Memory B cell (primary cell): ENCODE measurements at regions not wholly inside any gene's neighbourhood (a gene's known extent, or its start where the extent isn't known, plus 50 kb on each side); places are given as distances from the start of the nearest gene placed in this dataset.
"Not testable (repeated sequence)": the region's sequence is repeated elsewhere in the genome, so short reads cannot be mapped to it uniquely, and the experiment has no call there.

ENCODE experiments used
- ATAC-seq: fragments of 150-1000 bp; cut with Tn5 transposase; 2 replicates; pipeline ENCODE4 v1.10.0; 2021; ENCODE audit warnings: low read depth, mild to moderate bottlenecking, moderate library complexity
- DNase-seq, 2 donors: peaks; one replicate each; pipeline ENCODE4 v3.0.0; 2022; ENCODE audit warnings: low spot score in 2 of 2
- H3K27ac Mint-ChIP-seq: one replicate; pipeline ENCODE4 v1.8.0; 2022; ENCODE audit warnings: mild to moderate bottlenecking, moderate library complexity, mixed read lengths
- H3K27me3 Mint-ChIP-seq: one replicate; pipeline ENCODE4 v1.8.0; 2022; ENCODE audit warnings: mixed read lengths
- H3K36me3 Mint-ChIP-seq: one replicate; pipeline ENCODE4 v1.8.0; 2022; ENCODE audit warnings: mild to moderate bottlenecking, mixed read lengths
- H3K4me1 Mint-ChIP-seq: one replicate; pipeline ENCODE4 v1.8.0; 2022; ENCODE audit warnings: mixed read lengths
- H3K4me3 Mint-ChIP-seq: one replicate; pipeline ENCODE4 v1.8.0; 2022; ENCODE audit warnings: mild to moderate bottlenecking, moderate library complexity, mixed read lengths
- H3K9me3 Mint-ChIP-seq: one replicate; pipeline ENCODE4 v1.8.0; 2022; ENCODE audit warnings: mixed read lengths

GRCh38 chr6:144369696-144370095, 84.6 kb downstream of the UTRN start:
- not testable (repeated sequence) for H3K27me3 Mint-ChIP-seq, DNase-seq, H3K27ac Mint-ChIP-seq, ATAC-seq, H3K9me3 Mint-ChIP-seq, H3K4me3 Mint-ChIP-seq
- Mint-ChIP-seq H3K36me3 (peaks cover 22% of the 10 kb centered on the region), H3K4me1 (peaks cover 29% of the 10 kb centered on the region)

GRCh38 chr6:144372116-144372515, 87.0 kb downstream of the UTRN start:
- Mint-ChIP-seq H3K36me3 (peaks cover 22% of the 10 kb centered on the region), H3K4me1 (peaks cover 15% of the 10 kb centered on the region), H3K27ac (peak overlapping the region; percentile 43), H3K4me3 (no peak overlapping the region), H3K9me3 (no peaks in the 10 kb centered on the region), H3K27me3 (no peaks in the 10 kb centered on the region)
- no peak for DNase-seq
- no peak for ATAC-seq

- DNase-seq (no peak), ATAC-seq (no peak)
- peaks cover 22% of the 10 kb centered on the region for H3K36me3 Mint-ChIP-seq
- no peak overlapping the region for H3K27ac Mint-ChIP-seq
- peaks cover 17% of the 10 kb centered on the region for H3K4me1 Mint-ChIP-seq
- H3K4me3 Mint-ChIP-seq, result no peak overlapping the region
- H3K27me3 Mint-ChIP-seq, result no peaks in the 10 kb centered on the region
- H3K9me3 Mint-ChIP-seq, result no peaks in the 10 kb centered on the region
Observed at GRCh38 chr6:144372611-144373594, 87.8 kb downstream of the UTRN start.

GRCh38 chr6:144374525-144374924, 89.4 kb downstream of the UTRN start:
- not testable (repeated sequence) for ATAC-seq, H3K27ac Mint-ChIP-seq, H3K27me3 Mint-ChIP-seq, H3K4me3 Mint-ChIP-seq, H3K9me3 Mint-ChIP-seq, DNase-seq
- peaks cover 26% of the 10 kb centered on the region for H3K36me3 Mint-ChIP-seq
- peaks cover 29% of the 10 kb centered on the region for H3K4me1 Mint-ChIP-seq

GRCh38 chr6:144377586-144378210, 92.6 kb downstream of the UTRN start:
- DNase-seq, result no peak
- no peak overlapping the region for H3K4me3 Mint-ChIP-seq
- H3K9me3 Mint-ChIP-seq, result peaks cover 6% of the 10 kb centered on the region
- H3K27me3 Mint-ChIP-seq, result no peaks in the 10 kb centered on the region
- no peak overlapping the region for H3K27ac Mint-ChIP-seq
- no peak for ATAC-seq
- H3K36me3 Mint-ChIP-seq, result peaks cover 25% of the 10 kb centered on the region
- H3K4me1 Mint-ChIP-seq, result peaks cover 25% of the 10 kb centered on the region

- ATAC-seq, result no peak
- peaks cover 22% of the 10 kb centered on the region for H3K4me1 Mint-ChIP-seq
- H3K27ac Mint-ChIP-seq, result peak overlapping the region; percentile 31
- no peaks in the 10 kb centered on the region for H3K27me3 Mint-ChIP-seq
- no peak overlapping the region for H3K4me3 Mint-ChIP-seq
- peaks cover 6% of the 10 kb centered on the region for H3K9me3 Mint-ChIP-seq
- DNase-seq, result no peak
- peaks cover 21% of the 10 kb centered on the region for H3K36me3 Mint-ChIP-seq
Observed at GRCh38 chr6:144378437-144378836, 93.3 kb downstream of the UTRN start.

GRCh38 chr6:144379356-144379755, 94.2 kb downstream of the UTRN start:
- Mint-ChIP-seq H3K36me3 (peaks cover 24% of the 10 kb centered on the region), H3K27ac (no peak overlapping the region), H3K4me1 (peaks cover 23% of the 10 kb centered on the region), H3K27me3 (no peaks in the 10 kb centered on the region), H3K4me3 (no peak overlapping the region), H3K9me3 (peaks cover 6% of the 10 kb centered on the region)
- peak; percentile 59 for ATAC-seq
- no peak for DNase-seq

- Mint-ChIP-seq H3K36me3 (peaks cover 24% of the 10 kb centered on the region), H3K4me1 (peaks cover 29% of the 10 kb centered on the region)
- H3K9me3 Mint-ChIP-seq, H3K4me3 Mint-ChIP-seq, DNase-seq, H3K27ac Mint-ChIP-seq, H3K27me3 Mint-ChIP-seq, ATAC-seq: not testable (repeated sequence)
Observed at GRCh38 chr6:144381499-144381898, 96.4 kb downstream of the UTRN start.

- peaks cover 26% of the 10 kb centered on the region for H3K4me1 Mint-ChIP-seq
- DNase-seq, result no peak
- no peak overlapping the region for H3K4me3 Mint-ChIP-seq
Observed at GRCh38 chr6:144383336-144383735, 98.2 kb downstream of the UTRN start.

GRCh38 chr6:144384427-144384826, 99.3 kb downstream of the UTRN start:
- no peak overlapping the region for H3K27ac Mint-ChIP-seq
- no peaks in the 10 kb centered on the region for H3K27me3 Mint-ChIP-seq
- H3K36me3 Mint-ChIP-seq, result peaks cover 28% of the 10 kb centered on the region
- no peak overlapping the region for H3K4me3 Mint-ChIP-seq
- ATAC-seq (no peak), DNase-seq (no peak)
- H3K9me3 Mint-ChIP-seq, result peaks cover 6% of the 10 kb centered on the region
- peaks cover 18% of the 10 kb centered on the region for H3K4me1 Mint-ChIP-seq

More at GRCh38 chr6:144383336-144383735, 98.2 kb downstream of the UTRN start:
- H3K27me3 Mint-ChIP-seq, result no peaks in the 10 kb centered on the region
- no peak for ATAC-seq
- H3K36me3 Mint-ChIP-seq, result peaks cover 29% of the 10 kb centered on the region
- peaks cover 6% of the 10 kb centered on the region for H3K9me3 Mint-ChIP-seq
- no peak overlapping the region for H3K27ac Mint-ChIP-seq

GRCh38 chr6:144389474-144389873, 104.3 kb downstream of the UTRN start:
- H3K9me3 Mint-ChIP-seq, DNase-seq, H3K27ac Mint-ChIP-seq, ATAC-seq, H3K4me3 Mint-ChIP-seq, H3K27me3 Mint-ChIP-seq: not testable (repeated sequence)
- Mint-ChIP-seq H3K36me3 (peaks cover 27% of the 10 kb centered on the region), H3K4me1 (peaks cover 23% of the 10 kb centered on the region)

- H3K4me3 Mint-ChIP-seq, result no peak overlapping the region
- ATAC-seq, result no peak
- peaks cover 3% of the 10 kb centered on the region for H3K9me3 Mint-ChIP-seq
- no peak for DNase-seq
- peaks cover 19% of the 10 kb centered on the region for H3K4me1 Mint-ChIP-seq
- H3K27ac Mint-ChIP-seq, result no peak overlapping the region
- H3K36me3 Mint-ChIP-seq, result peaks cover 26% of the 10 kb centered on the region
- H3K27me3 Mint-ChIP-seq, result no peaks in the 10 kb centered on the region
Observed at GRCh38 chr6:144390202-144390601, 105.1 kb downstream of the UTRN start.

- H3K9me3 Mint-ChIP-seq, result peaks cover 3% of the 10 kb centered on the region
- H3K36me3 Mint-ChIP-seq, result peaks cover 26% of the 10 kb centered on the region
- no peak overlapping the region for H3K4me3 Mint-ChIP-seq
- H3K27ac Mint-ChIP-seq, result no peak overlapping the region
- DNase-seq, result no peak
- no peak for ATAC-seq
- H3K27me3 Mint-ChIP-seq, result no peaks in the 10 kb centered on the region
- peaks cover 19% of the 10 kb centered on the region for H3K4me1 Mint-ChIP-seq
Observed at GRCh38 chr6:144390886-144391285, 105.8 kb downstream of the UTRN start.

GRCh38 chr6:144392536-144392935, 107.4 kb downstream of the UTRN start:
- Mint-ChIP-seq H3K36me3 (peaks cover 32% of the 10 kb centered on the region), H3K27ac (no peak overlapping the region), H3K9me3 (peaks cover 3% of the 10 kb centered on the region), H3K4me3 (no peak overlapping the region), H3K4me1 (peaks cover 21% of the 10 kb centered on the region), H3K27me3 (no peaks in the 10 kb centered on the region)
- ATAC-seq (no peak), DNase-seq (no peak)
